ENCODE measurements at regions not wholly inside any gene's neighbourhood (a gene's known extent, or its start where the extent isn't known, plus 50 kb on each side); places are given as distances from the start of the nearest gene placed in this dataset.

DNA sequence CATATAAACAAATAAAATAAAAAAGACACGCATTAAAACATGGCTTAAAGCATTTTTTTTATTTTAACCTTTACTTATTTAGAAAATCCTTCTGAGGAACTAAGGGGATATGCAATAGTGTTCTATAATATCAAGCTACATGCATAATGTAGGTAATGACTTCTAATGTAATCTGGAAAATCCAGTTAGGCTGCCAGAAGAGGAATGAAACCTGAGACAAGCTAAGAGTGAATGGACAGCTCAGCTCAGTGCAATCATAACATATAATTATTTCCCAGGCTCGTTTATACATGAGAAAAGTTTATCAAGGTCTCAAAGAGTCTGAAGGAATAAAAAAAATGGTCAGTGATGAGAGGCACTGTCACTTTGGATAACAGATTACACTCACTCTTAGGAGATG, 649.0 kb upstream of the PCDH15 start:
- no peak overlapping the region for H3K4me3 ChIP-seq (ENCODE audit: low read depth, low read length)
- CTCF ChIA-PET, result no interaction called here
- no peak for DNase-seq (ENCODE audit: low read depth, low spot score)
- POLR2A ChIA-PET, result no interaction called here
- no peak for TF ChIP-seq CTCF (IDR thresholded peaks at IDR 0.05; ENCODE audit: insufficient read depth, low read length, missing control alignments)

GRCh38 chr10:55446441-55447002, 645.5 kb upstream of the PCDH15 start:
- TF ChIP-seq CTCF (IDR thresholded peaks at IDR 0.05; ENCODE audit: insufficient read depth, low read length, missing control alignments), result no peak
- no peak for DNase-seq (ENCODE audit: low read depth, low spot score)
- ChIA-PET POLR2A (no interaction called here), CTCF (no interaction called here)
- H3K4me3 ChIP-seq (ENCODE audit: low read depth, low read length), result no peak overlapping the region

GRCh38 chr10:55441777-55442176, 640.7 kb upstream of the PCDH15 start:
- CTCF ChIA-PET, result no interaction called here
- no peak for TF ChIP-seq CTCF (IDR thresholded peaks at IDR 0.05; ENCODE audit: insufficient read depth, low read length, missing control alignments)
- no peak overlapping the region for H3K4me3 ChIP-seq (ENCODE audit: low read depth, low read length)
- DNase-seq (ENCODE audit: low read depth, low spot score), result no peak
- POLR2A ChIA-PET, result no interaction called here

- no peak for DNase-seq (ENCODE audit: low read depth, low spot score)
- TF ChIP-seq CTCF (IDR thresholded peaks at IDR 0.05; ENCODE audit: insufficient read depth, low read length, missing control alignments), result no peak
- no peak overlapping the region for H3K4me3 ChIP-seq (ENCODE audit: low read depth, low read length)
- ChIA-PET POLR2A (no interaction called here), CTCF (no interaction called here)
Measured at GRCh38 chr10:55426138-55426537, 625.1 kb upstream of the PCDH15 start.

GRCh38 chr10:55410415-55410885, 609.4 kb upstream of the PCDH15 start:
- TF ChIP-seq CTCF (IDR thresholded peaks at IDR 0.05; ENCODE audit: insufficient read depth, low read length, missing control alignments), result no peak
- H3K4me3 ChIP-seq (ENCODE audit: low read depth, low read length), result no peak overlapping the region
- ChIA-PET POLR2A (no interaction called here), CTCF (no interaction called here)
- DNase-seq (ENCODE audit: low read depth, low spot score), result no peak

GRCh38 chr10:55404094-55404493, 603.1 kb upstream of the PCDH15 start:
- TF ChIP-seq CTCF (IDR thresholded peaks at IDR 0.05; ENCODE audit: insufficient read depth, low read length, missing control alignments), result no peak
- CTCF ChIA-PET, result no interaction called here

More at GRCh38 chr10:55404094-55404493, 603.1 kb upstream of the PCDH15 start:
- POLR2A ChIA-PET, result no interaction called here
- DNase-seq (ENCODE audit: low read depth, low spot score), result no peak
- no peak overlapping the region for H3K4me3 ChIP-seq (ENCODE audit: low read depth, low read length)

Measured in AG04449 (cell line).